Lower leg skin (tissue), 4 donors: ENCODE measurements at regions not wholly inside any gene's neighbourhood (a gene's known extent, or its start where the extent isn't known, plus 50 kb on each side); places are given as distances from the start of the nearest gene placed in this dataset.

Source experiments
- DNase-seq, 2 donors: peaks; one replicate each; pipeline ENCODE4 v3.0.0-alpha.2; 2019; ENCODE audit warnings: low spot score in 2 of 2
- H3K4me3 ChIP-seq: fragments of 200-600 bp; sonication (generic); 2 replicates; pipeline ENCODE4 v1.5.1; 2017; ENCODE audit warnings: mild to moderate bottlenecking, low read depth; ENCODE audit not compliant: poor library complexity, severe bottlenecking
- POLR2A ChIP-seq, 2 donors: fragments of 450-650 bp; IDR thresholded peaks; one replicate each; pipeline ENCODE4 v1.6.1; 2016 to 2017; ENCODE audit warnings: antibody characterized with exemption in 2 of 2, mild to moderate bottlenecking in 1 of 2, moderate library complexity in 1 of 2
- WGBS, 2 donors: methylation state at CpG; one replicate each; pipeline ENCODE4 v1.1.5; 2018; 5-methylcytosine and 5-hydroxymethylcytosine counted together
- intact Hi-C: fragments of 100-400 bp; cut with DNase I; formaldehyde crosslinking; loops from one replicate; pipeline ENCODE4 v1.15.0; 2023; ENCODE audit warnings: low total_unique reads
- TF ChIP-seq, protein P1 (sequence below), 3 donors: fragments of 450-650 bp; IDR thresholded peaks; one replicate each; pipeline ENCODE4 v1.5.1; 2016; ENCODE audit warnings: antibody characterized with exemption in 3 of 3, mild to moderate bottlenecking in 3 of 3, moderate library complexity in 2 of 3

DNA sequence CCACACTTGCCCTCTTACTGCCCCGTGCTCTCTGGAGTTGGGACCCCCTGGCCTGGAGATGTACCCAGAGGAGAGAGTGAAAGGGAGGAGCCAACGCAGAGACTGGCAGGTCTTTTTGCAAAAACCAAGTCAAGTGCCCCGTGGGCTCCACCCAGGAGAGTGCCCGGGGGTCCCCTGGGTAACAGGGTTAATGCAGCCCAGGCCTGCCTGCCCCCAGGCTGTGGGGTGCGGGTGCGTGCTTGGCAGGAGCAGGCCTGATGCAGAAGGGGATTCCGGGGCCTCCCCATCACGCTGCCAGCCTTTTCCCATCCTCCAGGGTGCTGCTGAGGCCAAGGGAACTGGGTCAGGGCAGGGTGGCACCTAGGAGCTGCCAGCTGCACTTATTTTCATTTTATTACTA is 184.4 kb downstream of the ERMARD start:
- no peak overlapping the region for H3K4me3 ChIP-seq
- 42 to 52% methylated on average over 8 of the region's 8 CpGs for WGBS, 2 donors
- intact Hi-C loops, result no loop called here
- DNase-seq, result no peak
- TF ChIP-seq, protein P1, sequence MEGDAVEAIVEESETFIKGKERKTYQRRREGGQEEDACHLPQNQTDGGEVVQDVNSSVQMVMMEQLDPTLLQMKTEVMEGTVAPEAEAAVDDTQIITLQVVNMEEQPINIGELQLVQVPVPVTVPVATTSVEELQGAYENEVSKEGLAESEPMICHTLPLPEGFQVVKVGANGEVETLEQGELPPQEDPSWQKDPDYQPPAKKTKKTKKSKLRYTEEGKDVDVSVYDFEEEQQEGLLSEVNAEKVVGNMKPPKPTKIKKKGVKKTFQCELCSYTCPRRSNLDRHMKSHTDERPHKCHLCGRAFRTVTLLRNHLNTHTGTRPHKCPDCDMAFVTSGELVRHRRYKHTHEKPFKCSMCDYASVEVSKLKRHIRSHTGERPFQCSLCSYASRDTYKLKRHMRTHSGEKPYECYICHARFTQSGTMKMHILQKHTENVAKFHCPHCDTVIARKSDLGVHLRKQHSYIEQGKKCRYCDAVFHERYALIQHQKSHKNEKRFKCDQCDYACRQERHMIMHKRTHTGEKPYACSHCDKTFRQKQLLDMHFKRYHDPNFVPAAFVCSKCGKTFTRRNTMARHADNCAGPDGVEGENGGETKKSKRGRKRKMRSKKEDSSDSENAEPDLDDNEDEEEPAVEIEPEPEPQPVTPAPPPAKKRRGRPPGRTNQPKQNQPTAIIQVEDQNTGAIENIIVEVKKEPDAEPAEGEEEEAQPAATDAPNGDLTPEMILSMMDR (IDR thresholded peaks at IDR 0.05), result no peak
- TF ChIP-seq POLR2A (IDR thresholded peaks at IDR 0.05), result no peak

DNA sequence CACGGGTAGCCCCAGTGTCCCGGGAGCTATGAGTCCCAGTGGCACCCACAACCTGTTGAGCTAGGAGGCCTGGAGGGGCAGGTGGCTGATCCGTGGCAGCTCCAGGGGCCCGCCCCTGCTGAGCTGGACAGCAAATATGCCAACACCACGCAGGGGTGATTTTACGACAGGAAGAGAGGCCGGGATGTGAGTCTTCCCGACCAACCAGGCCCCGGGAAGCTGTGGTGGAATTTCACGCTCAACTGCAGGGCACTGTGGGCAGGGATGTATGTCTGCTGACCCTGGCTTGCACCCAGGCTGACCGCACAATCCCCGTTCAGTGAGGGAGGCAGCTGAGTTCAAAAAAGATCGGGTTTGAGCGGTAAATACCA is 183.9 kb downstream of the ERMARD start:
- no peak overlapping the region for H3K4me3 ChIP-seq
- DNase-seq, result no peak
- WGBS, 2 donors, result 81 to 83% methylated on average over 10 to 14 of the region's 14 CpGs
- intact Hi-C loops, result no loop called here
- TF ChIP-seq POLR2A (IDR thresholded peaks at IDR 0.05), result no peak
- TF ChIP-seq, protein P1 (IDR thresholded peaks at IDR 0.05), result no peak

DNA sequence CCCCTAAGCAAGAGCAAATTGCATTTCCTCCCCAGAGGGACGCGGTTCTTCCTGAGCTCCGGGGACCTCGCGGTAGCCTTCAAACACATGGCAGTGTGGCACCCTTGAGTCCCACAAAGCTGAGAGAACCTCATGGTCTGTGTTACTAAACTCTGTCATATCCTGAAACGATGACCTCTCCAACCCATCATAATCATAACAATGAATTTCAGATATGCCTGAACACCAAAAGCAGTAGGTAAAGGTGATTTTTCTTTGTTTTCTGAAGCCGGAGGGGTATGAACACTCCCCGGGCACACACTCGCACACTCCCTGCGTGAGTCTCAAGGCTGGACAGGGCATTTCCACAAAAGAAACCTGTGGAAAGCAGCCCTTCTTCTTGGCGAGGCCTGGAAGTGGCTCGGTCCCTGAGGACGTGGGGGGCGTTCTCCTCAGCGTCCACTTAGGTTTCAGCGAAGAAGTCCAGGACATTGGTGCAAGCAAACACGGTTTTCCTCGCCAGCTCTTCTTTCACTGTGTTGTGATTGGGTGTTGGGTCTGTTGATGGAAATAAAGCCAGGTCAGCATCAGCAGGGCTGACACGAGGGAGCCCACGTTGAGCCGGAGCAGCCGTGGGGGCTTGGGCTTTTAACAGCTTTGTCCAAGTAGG is 183.4 kb downstream of the ERMARD start:
- H3K4me3 ChIP-seq, result no peak overlapping the region
- TF ChIP-seq, protein P1 (IDR thresholded peaks at IDR 0.05), result no peak
- no peak for TF ChIP-seq POLR2A (IDR thresholded peaks at IDR 0.05)
- DNase-seq, result no peak
- WGBS, 2 donors, result 87 to 90% methylated on average over 22 of the region's 22 CpGs
- intact Hi-C loops, result no loop called here

DNA sequence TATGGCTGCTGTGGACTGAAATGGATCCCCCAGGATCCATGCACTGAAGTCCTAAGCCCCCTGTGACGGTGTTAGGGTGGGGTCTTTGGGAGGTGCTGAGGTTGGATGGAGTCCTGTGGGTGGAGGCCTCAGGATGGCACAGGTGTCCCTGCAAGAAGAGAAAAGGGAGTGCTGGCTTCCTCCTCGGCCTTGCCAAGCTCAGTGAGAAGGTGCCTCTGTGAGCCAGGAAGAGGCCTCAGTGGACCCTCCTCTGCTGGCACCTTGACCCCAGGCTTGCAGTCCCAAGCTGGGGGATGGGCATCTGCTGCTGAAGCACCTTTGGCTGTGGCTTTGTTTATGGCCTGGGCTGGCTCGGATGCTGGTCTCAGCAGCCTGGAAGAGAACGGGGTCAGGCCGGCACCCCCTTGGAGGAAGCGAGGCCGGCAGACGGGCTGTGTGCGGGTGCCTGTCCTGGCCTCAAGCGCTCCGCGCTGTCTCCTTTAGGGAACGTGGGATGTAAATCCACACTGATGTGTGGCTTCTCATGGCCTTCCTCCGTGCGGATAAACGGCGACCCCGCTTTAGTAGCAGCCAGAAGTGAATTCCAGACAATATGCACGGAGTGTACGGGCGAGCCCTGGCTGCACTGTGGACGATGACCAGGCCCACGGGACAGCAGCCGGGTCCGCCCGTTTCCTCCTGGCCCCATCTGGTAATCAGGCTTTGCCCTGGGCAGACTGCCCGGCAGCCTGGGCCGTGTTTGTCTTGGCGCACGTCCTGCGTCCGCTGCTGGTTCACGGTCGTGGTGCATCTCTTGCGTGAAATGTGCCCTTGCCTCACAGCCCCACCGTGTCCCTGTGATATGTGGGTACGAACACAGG is 182.6 kb downstream of the ERMARD start:
- H3K4me3 ChIP-seq, result no peak overlapping the region
- WGBS, 2 donors, result 65 to 79% methylated on average over 30 to 37 of the region's 37 CpGs
- DNase-seq, result peak; percentile 30 to 93
- TF ChIP-seq POLR2A (IDR thresholded peaks at IDR 0.05), result no peak
- TF ChIP-seq, protein P1 (IDR thresholded peaks at IDR 0.05), result no peak
- intact Hi-C loops, result no loop called here

DNA sequence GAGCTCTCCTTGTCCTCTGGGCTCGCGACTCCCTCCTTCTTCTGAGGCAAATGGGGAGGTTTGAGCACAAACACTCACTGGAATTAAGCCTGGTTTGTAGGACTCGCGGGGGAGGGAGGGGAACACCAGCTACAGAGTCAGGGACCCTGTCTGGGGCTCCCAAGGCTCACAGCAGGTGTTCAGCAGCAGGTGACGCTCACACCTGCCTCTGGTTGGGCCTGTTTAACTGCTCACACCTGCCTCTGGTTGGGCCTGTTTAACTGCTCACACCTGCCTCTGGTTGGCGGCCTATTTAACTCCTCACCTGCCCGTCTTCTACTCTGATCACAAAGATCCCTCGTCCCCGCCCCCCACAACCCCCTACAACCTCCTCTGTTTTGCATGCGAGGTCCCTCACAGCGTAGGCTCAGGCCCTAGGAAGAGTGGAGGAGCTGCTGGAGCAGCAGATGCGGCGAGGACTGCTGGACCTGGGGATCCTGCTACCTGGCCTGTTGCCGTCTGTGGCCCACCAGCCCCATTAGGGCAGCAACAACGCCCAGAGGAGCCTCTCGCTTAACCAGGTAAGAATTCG is 181.9 kb downstream of the ERMARD start:
- intact Hi-C loops, result no loop called here
- WGBS, 2 donors, result 74 to 80% methylated on average over 17 of the region's 17 CpGs
- no peak overlapping the region for H3K4me3 ChIP-seq
- no peak for DNase-seq
- TF ChIP-seq, protein P1 (IDR thresholded peaks at IDR 0.05), result no peak
- no peak for TF ChIP-seq POLR2A (IDR thresholded peaks at IDR 0.05)
